Calu3 (cell line): ENCODE measurements at regions not wholly inside any gene's neighbourhood (a gene's known extent, or its start where the extent isn't known, plus 50 kb on each side); places are given as distances from the start of the nearest gene placed in this dataset.

Experiments
- BruUV-seq: library from RNA; stranded (reverse); fragments of 400-500 nt; replicated peaks from 2 replicates; lab custom pipeline; 2021; lab: Mats Ljungman, UMichigan
- CTCF ChIA-PET: fragments of 300-600 bp; sonication (Branson Sonifier 250); formaldehyde crosslinking; loops from one replicate; lab custom pipeline; 2022; ENCODE audit warnings: antibody characterized with exemption; lab: Charles Lee
- DNase-seq: peaks from one replicate; pipeline ENCODE4 v3.0.0; 2022
- H3K27ac Mint-ChIP-seq: one replicate; pipeline ENCODE4 v1.8.0; 2022; ENCODE audit warnings: mixed read lengths; ENCODE audit not compliant: unreplicated experiment
- H3K27me3 Mint-ChIP-seq: one replicate; pipeline ENCODE4 v1.8.0; 2022; ENCODE audit warnings: mixed read lengths; ENCODE audit not compliant: unreplicated experiment
- H3K36me3 Mint-ChIP-seq: one replicate; pipeline ENCODE4 v1.8.0; 2022; ENCODE audit warnings: mild to moderate bottlenecking, moderate library complexity, mixed read lengths; ENCODE audit not compliant: insufficient read depth, unreplicated experiment
- H3K4me1 Mint-ChIP-seq: one replicate; pipeline ENCODE4 v1.8.0; 2022; ENCODE audit warnings: mild to moderate bottlenecking, low read depth, mixed read lengths; ENCODE audit not compliant: unreplicated experiment
- H3K4me3 Mint-ChIP-seq: one replicate; pipeline ENCODE4 v1.8.0; 2022; ENCODE audit warnings: mild to moderate bottlenecking, low read depth, moderate library complexity, mixed read lengths; ENCODE audit not compliant: unreplicated experiment
- H3K9me3 Mint-ChIP-seq: one replicate; pipeline ENCODE4 v1.8.0; 2022; ENCODE audit warnings: low read depth, mixed read lengths; ENCODE audit not compliant: unreplicated experiment
- intact Hi-C: fragments of 100-400 bp; cut with micrococcal nuclease; formaldehyde crosslinking; loops from one replicate; pipeline ENCODE4 v1.10.0; 2022; ENCODE audit not compliant: unreplicated experiment
- TF ChIP-seq, protein P1 (sequence below): fragments of 200-600 bp; IDR thresholded peaks from one replicate; pipeline ENCODE4 v1.8.0; 2022; ENCODE audit warnings: antibody characterized with exemption; ENCODE audit not compliant: unreplicated experiment

DNA sequence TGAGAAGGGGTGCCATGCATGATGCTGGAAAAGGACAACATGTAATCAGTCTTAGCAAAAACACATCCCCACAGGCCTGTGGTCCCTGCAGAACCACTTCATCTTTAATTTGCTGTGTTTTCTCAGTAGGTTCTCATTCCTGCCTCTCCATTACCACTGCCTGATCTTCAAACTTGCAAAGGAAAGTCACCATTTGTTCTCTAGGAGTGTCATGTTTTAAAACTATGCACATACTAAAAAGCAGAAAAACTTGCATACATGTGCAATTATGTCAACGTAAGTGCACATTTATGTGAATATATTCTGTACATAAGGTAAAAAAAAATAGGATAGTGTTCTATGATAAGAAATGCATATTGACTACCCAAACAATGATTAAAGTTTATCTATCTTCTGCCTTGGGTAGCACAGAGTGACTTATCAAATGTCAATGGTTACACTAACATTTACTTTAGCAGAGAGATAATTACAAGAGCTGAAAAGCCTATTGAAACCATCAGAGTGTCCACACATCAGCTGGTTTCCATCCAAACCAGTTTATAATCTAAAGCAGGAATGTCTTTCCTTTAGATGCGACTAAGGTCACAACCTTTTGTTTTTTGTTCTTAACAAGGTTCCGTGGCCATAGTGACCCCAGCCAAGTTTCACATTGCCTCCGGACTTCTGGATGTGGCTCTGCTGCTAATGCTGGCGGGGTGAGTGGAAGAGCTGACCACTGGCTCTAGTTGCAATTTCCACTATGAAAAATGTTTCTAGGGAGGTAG lies 58.7 kb upstream of the RMDN2 start:
- intact Hi-C loops, result no loop called here
- TF ChIP-seq, protein P1, sequence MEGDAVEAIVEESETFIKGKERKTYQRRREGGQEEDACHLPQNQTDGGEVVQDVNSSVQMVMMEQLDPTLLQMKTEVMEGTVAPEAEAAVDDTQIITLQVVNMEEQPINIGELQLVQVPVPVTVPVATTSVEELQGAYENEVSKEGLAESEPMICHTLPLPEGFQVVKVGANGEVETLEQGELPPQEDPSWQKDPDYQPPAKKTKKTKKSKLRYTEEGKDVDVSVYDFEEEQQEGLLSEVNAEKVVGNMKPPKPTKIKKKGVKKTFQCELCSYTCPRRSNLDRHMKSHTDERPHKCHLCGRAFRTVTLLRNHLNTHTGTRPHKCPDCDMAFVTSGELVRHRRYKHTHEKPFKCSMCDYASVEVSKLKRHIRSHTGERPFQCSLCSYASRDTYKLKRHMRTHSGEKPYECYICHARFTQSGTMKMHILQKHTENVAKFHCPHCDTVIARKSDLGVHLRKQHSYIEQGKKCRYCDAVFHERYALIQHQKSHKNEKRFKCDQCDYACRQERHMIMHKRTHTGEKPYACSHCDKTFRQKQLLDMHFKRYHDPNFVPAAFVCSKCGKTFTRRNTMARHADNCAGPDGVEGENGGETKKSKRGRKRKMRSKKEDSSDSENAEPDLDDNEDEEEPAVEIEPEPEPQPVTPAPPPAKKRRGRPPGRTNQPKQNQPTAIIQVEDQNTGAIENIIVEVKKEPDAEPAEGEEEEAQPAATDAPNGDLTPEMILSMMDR, result no peak
- no TSS peak for BruUV-seq
- Mint-ChIP-seq H3K27me3 (peaks cover 22% of the 10 kb centered on the region), H3K4me3 (no peak overlapping the region), H3K9me3 (no peaks in the 10 kb centered on the region), H3K36me3 (no peaks in the 10 kb centered on the region), H3K4me1 (peaks cover 39% of the 10 kb centered on the region), H3K27ac (no peak overlapping the region)
- no peak for DNase-seq
- CTCF ChIA-PET, result no interaction called here

DNA sequence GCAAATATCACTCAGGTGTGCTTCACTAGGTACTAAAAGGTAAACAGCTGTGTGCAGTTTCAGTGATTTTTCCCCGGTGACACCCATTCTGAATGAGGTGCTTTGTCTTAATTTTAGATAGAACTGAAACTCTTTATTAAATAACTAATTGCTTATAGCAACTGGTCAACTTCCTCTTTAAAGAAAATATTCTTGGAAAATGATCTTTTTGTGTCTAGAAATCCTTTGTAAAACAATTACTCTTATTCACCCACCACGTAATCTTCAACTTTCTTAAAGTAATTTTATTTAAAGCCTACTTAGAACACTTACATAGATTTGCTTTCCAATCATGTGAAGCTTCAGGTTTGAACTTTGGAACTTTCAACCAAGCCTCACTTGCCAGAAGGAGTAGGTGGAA lies 57.9 kb upstream of the RMDN2 start:
- Mint-ChIP-seq H3K27ac (peak overlapping the region; percentile 0), H3K36me3 (no peaks in the 10 kb centered on the region), H3K4me3 (no peak overlapping the region), H3K27me3 (peaks cover 14% of the 10 kb centered on the region), H3K9me3 (no peaks in the 10 kb centered on the region), H3K4me1 (peaks cover 48% of the 10 kb centered on the region)
- DNase-seq, result no peak
- TF ChIP-seq, protein P1, result no peak
- CTCF ChIA-PET, result interaction anchor here (2.6 kb wide), 1 partner anchor 10 kb away, joined by 10 read pairs; no protein-coding TSS in a partner anchor
- no TSS peak for BruUV-seq
- intact Hi-C loops, result no loop called here

DNA sequence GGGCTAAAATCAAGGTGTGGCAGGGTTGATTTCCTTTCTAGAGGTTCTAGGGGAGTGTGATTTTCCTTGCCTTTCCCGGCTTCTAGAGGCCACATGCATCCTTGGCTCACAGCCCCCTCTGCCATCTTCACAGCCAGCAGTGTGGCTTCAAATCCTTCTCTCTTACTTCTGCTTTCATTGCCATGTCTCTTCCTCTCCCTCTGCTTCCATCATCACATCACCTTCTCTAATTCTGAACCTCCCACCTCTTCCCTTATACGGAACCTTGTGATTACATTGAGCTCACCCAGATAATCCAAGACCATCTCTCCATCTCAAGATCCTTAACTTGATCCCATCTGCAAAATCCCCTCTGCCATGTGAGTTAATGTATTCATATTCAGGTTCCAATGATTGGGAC lies 56.2 kb upstream of the RMDN2 start:
- peaks cover 62% of the 10 kb centered on the region for H3K4me1 Mint-ChIP-seq
- DNase-seq, result no peak
- no peak overlapping the region for H3K4me3 Mint-ChIP-seq
- H3K27me3 Mint-ChIP-seq, result peaks cover 2% of the 10 kb centered on the region
- H3K36me3 Mint-ChIP-seq, result no peaks in the 10 kb centered on the region
- BruUV-seq, result no TSS peak
- intact Hi-C loops, result no loop called here
- TF ChIP-seq, protein P1, result no peak
- H3K27ac Mint-ChIP-seq, result no peak overlapping the region
- no peaks in the 10 kb centered on the region for H3K9me3 Mint-ChIP-seq
- CTCF ChIA-PET, result interaction anchor here (1.2 to 2.6 kb wide), 2 partner anchors 8 to 18 kb away, joined by 4 to 10 read pairs; no protein-coding TSS in a partner anchor

DNA sequence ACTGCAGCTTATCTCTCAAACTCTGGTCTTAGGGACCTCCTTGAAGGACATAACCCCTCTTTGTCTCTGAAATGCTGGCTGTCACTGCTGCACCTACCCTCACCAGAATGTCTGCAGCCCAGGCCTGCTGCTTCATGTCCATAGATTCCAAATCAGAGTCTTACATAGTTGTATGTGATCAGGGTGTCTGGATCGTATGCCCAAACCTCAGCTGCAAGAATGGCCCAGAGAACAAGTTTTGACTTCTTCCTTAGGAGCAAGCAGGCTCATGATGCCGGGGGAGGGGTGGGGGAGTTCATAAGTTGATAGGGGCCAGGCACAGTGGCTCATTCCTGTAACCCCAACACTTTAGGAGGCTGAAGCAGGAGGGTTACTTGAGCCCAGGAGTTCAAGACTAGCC lies 55.8 kb upstream of the RMDN2 start:
- no TSS peak for BruUV-seq
- CTCF ChIA-PET, result interaction anchor here (1.2 to 2.6 kb wide), 2 partner anchors 8 to 18 kb away, joined by 4 to 10 read pairs; no protein-coding TSS in a partner anchor
- H3K27ac Mint-ChIP-seq, result no peak overlapping the region
- no peak overlapping the region for H3K4me3 Mint-ChIP-seq
- H3K4me1 Mint-ChIP-seq, result peaks cover 62% of the 10 kb centered on the region
- no peaks in the 10 kb centered on the region for H3K9me3 Mint-ChIP-seq
- no peaks in the 10 kb centered on the region for H3K36me3 Mint-ChIP-seq
- no peak for DNase-seq
- intact Hi-C loops, result no loop called here
- TF ChIP-seq, protein P1, result no peak
- no peaks in the 10 kb centered on the region for H3K27me3 Mint-ChIP-seq
